A673 (cell line): ENCODE measurements at regions not wholly inside any gene's neighbourhood (a gene's known extent, or its start where the extent isn't known, plus 50 kb on each side); places are given as distances from the start of the nearest gene placed in this dataset.
A peak's percentile ranks its signal among the peaks of the same experiment; 100 is the strongest.

ENCODE experiments used
- EZH2 ChIP-seq: fragments of 200-600 bp; sonication (generic); IDR thresholded peaks from 2 replicates; pipeline ENCODE4 v1.6.1; 2017; ENCODE audit warnings: borderline replicate concordance, low read depth, mild to moderate bottlenecking, mixed read lengths, antibody characterized with exemption, low read length; ENCODE audit not compliant: poor library complexity, severe bottlenecking
- TF ChIP-seq, protein P1 (sequence below): fragments of 300-800, 200-600 bp; sonication (generic); conservative IDR thresholded peaks from 2 replicates; pipeline ENCODE4 v1.5.1; 2017; ENCODE audit warnings: low read depth, mild to moderate bottlenecking, antibody characterized with exemption, low read length, moderate library complexity, mixed read lengths

DNA sequence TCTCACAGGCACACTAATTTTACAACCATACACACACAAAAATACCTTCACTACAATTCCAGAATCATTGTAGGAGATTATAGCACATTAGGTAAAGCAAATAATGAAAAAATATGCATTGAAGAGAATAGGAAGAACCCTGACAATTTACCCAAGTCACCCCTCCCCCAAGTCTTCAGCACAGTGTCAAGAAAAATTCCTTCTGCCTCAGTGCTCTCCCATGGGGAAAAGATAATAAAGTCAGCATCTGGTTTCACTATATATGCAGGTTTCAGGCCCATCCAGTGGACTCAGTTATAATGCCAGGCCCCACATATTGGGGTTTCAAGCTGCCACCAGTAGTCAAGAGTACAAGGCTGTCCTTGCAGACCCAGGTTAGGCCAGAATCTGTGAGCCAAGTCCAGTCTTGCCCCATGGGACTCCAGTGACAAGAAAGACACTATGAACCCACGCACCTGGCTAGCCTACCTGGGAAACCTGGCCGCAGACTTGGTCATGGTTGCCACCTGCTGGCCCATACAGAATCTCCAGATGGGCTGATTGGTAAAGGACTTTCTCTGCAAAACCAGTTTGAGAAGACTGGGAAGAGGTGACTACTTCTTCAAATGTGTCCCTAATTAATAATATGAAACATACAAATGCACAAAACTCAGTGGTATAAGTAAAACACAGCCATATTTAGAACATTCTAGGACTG lies 398.6 kb upstream of the FLRT2 start:
- TF ChIP-seq, protein P1, sequence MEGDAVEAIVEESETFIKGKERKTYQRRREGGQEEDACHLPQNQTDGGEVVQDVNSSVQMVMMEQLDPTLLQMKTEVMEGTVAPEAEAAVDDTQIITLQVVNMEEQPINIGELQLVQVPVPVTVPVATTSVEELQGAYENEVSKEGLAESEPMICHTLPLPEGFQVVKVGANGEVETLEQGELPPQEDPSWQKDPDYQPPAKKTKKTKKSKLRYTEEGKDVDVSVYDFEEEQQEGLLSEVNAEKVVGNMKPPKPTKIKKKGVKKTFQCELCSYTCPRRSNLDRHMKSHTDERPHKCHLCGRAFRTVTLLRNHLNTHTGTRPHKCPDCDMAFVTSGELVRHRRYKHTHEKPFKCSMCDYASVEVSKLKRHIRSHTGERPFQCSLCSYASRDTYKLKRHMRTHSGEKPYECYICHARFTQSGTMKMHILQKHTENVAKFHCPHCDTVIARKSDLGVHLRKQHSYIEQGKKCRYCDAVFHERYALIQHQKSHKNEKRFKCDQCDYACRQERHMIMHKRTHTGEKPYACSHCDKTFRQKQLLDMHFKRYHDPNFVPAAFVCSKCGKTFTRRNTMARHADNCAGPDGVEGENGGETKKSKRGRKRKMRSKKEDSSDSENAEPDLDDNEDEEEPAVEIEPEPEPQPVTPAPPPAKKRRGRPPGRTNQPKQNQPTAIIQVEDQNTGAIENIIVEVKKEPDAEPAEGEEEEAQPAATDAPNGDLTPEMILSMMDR, result peak; percentile 20; the same call in 1 of the 2 replicates
- no peak for TF ChIP-seq EZH2
